Breast epithelium (tissue), 3 donors: ENCODE measurements at regions not wholly inside any gene's neighbourhood (a gene's known extent, or its start where the extent isn't known, plus 50 kb on each side); places are given as distances from the start of the nearest gene placed in this dataset.

ENCODE experiments used
- CTCF ChIP-seq, 3 donors: fragments of 450-650 bp; IDR thresholded peaks; one replicate each; pipeline ENCODE4 v1.5.1; 2016 to 2017; ENCODE audit warnings: antibody characterized with exemption in 3 of 3, mild to moderate bottlenecking in 3 of 3, moderate library complexity in 3 of 3
- POLR2A ChIP-seq: fragments of 450-650 bp; IDR thresholded peaks from one replicate; pipeline ENCODE4 v1.6.1; 2016; ENCODE audit warnings: antibody characterized with exemption, mild to moderate bottlenecking, moderate library complexity
- POLR2AphosphoS5 ChIP-seq, 3 donors: sonication (generic); formaldehyde crosslinking; IDR thresholded peaks; one replicate each; pipeline ENCODE4 v1.6.1; 2017; ENCODE audit warnings: antibody characterized with exemption in 3 of 3

- TF ChIP-seq CTCF (IDR thresholded peaks at IDR 0.05) (no peak), POLR2A (no peak), POLR2AphosphoS5 (IDR thresholded peaks at IDR 0.05) (no peak)
Observed at GRCh38 chr5:7955476-7955875, 86.5 kb downstream of the MTRR start.
